A673 (cell line): ENCODE measurements at regions not wholly inside any gene's neighbourhood (a gene's known extent, or its start where the extent isn't known, plus 50 kb on each side); places are given as distances from the start of the nearest gene placed in this dataset.

Source experiments
- EZH2 ChIP-seq: fragments of 200-600 bp; sonication (generic); IDR thresholded peaks from 2 replicates; pipeline ENCODE4 v1.6.1; 2017; ENCODE audit warnings: borderline replicate concordance, low read depth, mild to moderate bottlenecking, mixed read lengths, antibody characterized with exemption, low read length; ENCODE audit not compliant: poor library complexity, severe bottlenecking
- TF ChIP-seq, protein P1 (sequence below): fragments of 300-800, 200-600 bp; sonication (generic); conservative IDR thresholded peaks from 2 replicates; pipeline ENCODE4 v1.5.1; 2017; ENCODE audit warnings: low read depth, mild to moderate bottlenecking, antibody characterized with exemption, low read length, moderate library complexity, mixed read lengths

DNA sequence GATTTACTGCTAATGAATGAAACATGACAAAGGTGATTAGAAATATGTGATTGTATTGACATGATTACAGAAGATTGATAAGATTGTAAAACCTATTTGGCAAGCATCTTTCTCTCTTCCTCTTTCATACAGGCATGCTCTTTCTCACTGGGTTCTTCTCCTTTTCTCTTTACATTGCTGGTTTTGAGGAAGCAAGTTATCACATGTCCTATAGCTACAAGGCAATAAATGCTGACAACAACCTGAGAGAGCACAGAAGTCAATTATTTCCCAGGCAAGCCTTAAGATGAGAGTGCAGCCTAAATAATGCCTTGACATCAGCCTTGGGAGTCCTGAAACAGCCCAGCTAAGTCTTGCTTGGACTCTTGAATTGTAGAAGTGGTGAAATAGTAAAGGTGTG lies 875.0 kb downstream of the SLITRK1 start:
- TF ChIP-seq EZH2, result no peak
- TF ChIP-seq, protein P1, sequence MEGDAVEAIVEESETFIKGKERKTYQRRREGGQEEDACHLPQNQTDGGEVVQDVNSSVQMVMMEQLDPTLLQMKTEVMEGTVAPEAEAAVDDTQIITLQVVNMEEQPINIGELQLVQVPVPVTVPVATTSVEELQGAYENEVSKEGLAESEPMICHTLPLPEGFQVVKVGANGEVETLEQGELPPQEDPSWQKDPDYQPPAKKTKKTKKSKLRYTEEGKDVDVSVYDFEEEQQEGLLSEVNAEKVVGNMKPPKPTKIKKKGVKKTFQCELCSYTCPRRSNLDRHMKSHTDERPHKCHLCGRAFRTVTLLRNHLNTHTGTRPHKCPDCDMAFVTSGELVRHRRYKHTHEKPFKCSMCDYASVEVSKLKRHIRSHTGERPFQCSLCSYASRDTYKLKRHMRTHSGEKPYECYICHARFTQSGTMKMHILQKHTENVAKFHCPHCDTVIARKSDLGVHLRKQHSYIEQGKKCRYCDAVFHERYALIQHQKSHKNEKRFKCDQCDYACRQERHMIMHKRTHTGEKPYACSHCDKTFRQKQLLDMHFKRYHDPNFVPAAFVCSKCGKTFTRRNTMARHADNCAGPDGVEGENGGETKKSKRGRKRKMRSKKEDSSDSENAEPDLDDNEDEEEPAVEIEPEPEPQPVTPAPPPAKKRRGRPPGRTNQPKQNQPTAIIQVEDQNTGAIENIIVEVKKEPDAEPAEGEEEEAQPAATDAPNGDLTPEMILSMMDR, result no peak
